OCI-LY1 (cell line): ENCODE measurements at regions not wholly inside any gene's neighbourhood (a gene's known extent, or its start where the extent isn't known, plus 50 kb on each side); places are given as distances from the start of the nearest gene placed in this dataset.

Experiments used
- H2AFZ ChIP-seq: fragments of 200-600 bp; sonication (generic), shearing (Covaris generic); 2 replicates; pipeline ENCODE4 v1.6.0; 2014; ENCODE audit warnings: antibody characterized with exemption, mild to moderate bottlenecking, low read length
- H3F3A ChIP-seq: fragments of 200-600 bp; sonication (generic), shearing (Covaris generic); 2 replicates; pipeline ENCODE4 v1.6.0; 2014; ENCODE audit warnings: mild to moderate bottlenecking, antibody characterized with exemption, low read length, moderate library complexity; ENCODE audit not compliant: insufficient read depth
- H3K27ac ChIP-seq: fragments of 200-600 bp; sonication (generic); 2 replicates; pipeline ENCODE4 v1.5.1; 2014; ENCODE audit warnings: low read length, mixed run types, mild to moderate bottlenecking, low read depth; ENCODE audit not compliant: poor library complexity, severe bottlenecking
- H3K27me3 ChIP-seq: fragments of 200-600 bp; sonication (generic); 2 replicates; pipeline ENCODE4 v1.6.0; 2014; ENCODE audit warnings: antibody characterized with exemption, mild to moderate bottlenecking, low read length, moderate library complexity; ENCODE audit not compliant: insufficient read depth
- H3K36me3 ChIP-seq: fragments of 200-600 bp; sonication (generic); 2 replicates; pipeline ENCODE4 v1.6.1; 2014; ENCODE audit warnings: mild to moderate bottlenecking, antibody characterized with exemption, low read length, moderate library complexity, mixed read lengths; ENCODE audit not compliant: insufficient read depth
- H3K4me1 ChIP-seq: fragments of 200-600 bp; sonication (generic); 2 replicates; pipeline ENCODE4 v1.5.1; 2014; ENCODE audit warnings: mild to moderate bottlenecking, low read length, moderate library complexity; ENCODE audit not compliant: insufficient read depth, severe bottlenecking
- H3K4me2 ChIP-seq: fragments of 200-600 bp; sonication (generic), shearing (Covaris generic); 2 replicates; pipeline ENCODE4 v1.6.1; 2014; ENCODE audit warnings: low read length
- H3K4me3 ChIP-seq: fragments of 200-600 bp; sonication (generic); 2 replicates; pipeline ENCODE4 v1.5.1; 2014; ENCODE audit warnings: low read length, low read depth, mild to moderate bottlenecking, mixed read lengths; ENCODE audit not compliant: poor library complexity, severe bottlenecking
- H3K79me2 ChIP-seq: fragments of 200-600 bp; shearing (Covaris generic); 2 replicates; pipeline ENCODE4 v1.6.1; 2016; ENCODE audit warnings: mixed run types, low read length, mixed read lengths; ENCODE audit not compliant: insufficient read depth
- H3K9ac ChIP-seq: fragments of 200-600 bp; sonication (generic), shearing (Covaris generic); 2 replicates; pipeline ENCODE4 v1.6.1; 2014; ENCODE audit warnings: mild to moderate bottlenecking, low read length, mixed read lengths
- H3K9me2 ChIP-seq: fragments of 200-600 bp; sonication (generic), shearing (Covaris generic); 2 replicates; pipeline ENCODE4 v1.6.1; 2014; ENCODE audit warnings: low read depth, mild to moderate bottlenecking, low read length, mixed read lengths
- H3K9me3 ChIP-seq: fragments of 200-600 bp; shearing (Covaris generic); 2 replicates; pipeline ENCODE4 v1.6.1; 2014; ENCODE audit warnings: low read length, mixed read lengths
- H4K20me1 ChIP-seq: fragments of 200-600 bp; sonication (generic), shearing (Covaris generic); 2 replicates; pipeline ENCODE4 v1.6.0; 2016; ENCODE audit warnings: mild to moderate bottlenecking, low read length; ENCODE audit not compliant: insufficient read depth
- CTCF ChIP-seq: fragments of 200-600 bp; sonication (generic), shearing (Covaris generic); IDR thresholded peaks from 2 replicates; pipeline ENCODE4 v1.5.1; 2017; ENCODE audit warnings: mild to moderate bottlenecking, antibody characterized with exemption, low read length, moderate library complexity, mixed read lengths
- EZH2 ChIP-seq: fragments of 200-600 bp; sonication (generic), shearing (Covaris generic); IDR thresholded peaks from 2 replicates; pipeline ENCODE4 v1.8.0; 2017; ENCODE audit warnings: borderline replicate concordance, mixed run types, mild to moderate bottlenecking, antibody characterized with exemption, low read length, moderate library complexity, mixed read lengths

- Histone ChIP-seq H3F3A (no peaks in the 10 kb centered on the region), H3K27me3 (no peaks in the 10 kb centered on the region), H3K27ac (no peak overlapping the region), H3K9me2 (no peaks in the 10 kb centered on the region), H3K9me3 (no peaks in the 10 kb centered on the region), H2AFZ (no peak overlapping the region), H3K36me3 (no peaks in the 10 kb centered on the region), H4K20me1 (no peaks in the 10 kb centered on the region), H3K79me2 (no peaks in the 10 kb centered on the region), H3K9ac (no peak overlapping the region), H3K4me3 (no peak overlapping the region), H3K4me1 (no peaks in the 10 kb centered on the region), H3K4me2 (no peak overlapping the region)
- peak; percentile 66 for TF ChIP-seq CTCF
- no peak for TF ChIP-seq EZH2
These were observed 496.9 kb upstream of the VRK2 start for GRCh38 chr2:57549642-57550102.

- no peak overlapping the region for H3K9ac ChIP-seq
- H3K79me2 ChIP-seq = no peaks in the 10 kb centered on the region
- no peak overlapping the region for H2AFZ ChIP-seq
- no peaks in the 10 kb centered on the region for H3K4me1 ChIP-seq
- H3K27ac ChIP-seq = no peak overlapping the region
- H3K4me2 ChIP-seq = no peak overlapping the region
- no peaks in the 10 kb centered on the region for H3K9me2 ChIP-seq
- H3K9me3 ChIP-seq = no peaks in the 10 kb centered on the region
- no peaks in the 10 kb centered on the region for H4K20me1 ChIP-seq
- H3K27me3 ChIP-seq = no peaks in the 10 kb centered on the region
- no peaks in the 10 kb centered on the region for H3K36me3 ChIP-seq
- no peaks in the 10 kb centered on the region for H3F3A ChIP-seq
- no peak for TF ChIP-seq CTCF
- no peak for TF ChIP-seq EZH2
- H3K4me3 ChIP-seq = no peak overlapping the region
These were observed 495.7 kb upstream of the VRK2 start for GRCh38 chr2:57550912-57551311.

GRCh38 chr2:57552885-57553284 lies 493.7 kb upstream of the VRK2 start:
- Histone ChIP-seq H3K27me3 (no peaks in the 10 kb centered on the region), H3K27ac (no peak overlapping the region), H3K9me3 (no peaks in the 10 kb centered on the region), H4K20me1 (no peaks in the 10 kb centered on the region), H3K9ac (no peak overlapping the region), H3K4me3 (no peak overlapping the region), H3K4me2 (no peak overlapping the region), H3K9me2 (no peaks in the 10 kb centered on the region), H3K4me1 (no peaks in the 10 kb centered on the region), H2AFZ (no peak overlapping the region), H3F3A (no peaks in the 10 kb centered on the region), H3K36me3 (no peaks in the 10 kb centered on the region), H3K79me2 (no peaks in the 10 kb centered on the region)
- TF ChIP-seq CTCF (no peak), EZH2 (no peak)
